Peyer's patch (tissue), 4 donors: ENCODE measurements at regions not wholly inside any gene's neighbourhood (a gene's known extent, or its start where the extent isn't known, plus 50 kb on each side); places are given as distances from the start of the nearest gene placed in this dataset.

Experiments used
- DNase-seq, 3 donors: peaks; one replicate each; pipeline ENCODE4 v3.0.0-alpha.2; 2017 to 2019
- H3K27ac ChIP-seq, 4 donors: fragments of 200-600 bp; sonication (generic); one replicate each; pipeline ENCODE4 v1.5.1; 2016 to 2019
- H3K27me3 ChIP-seq, 2 donors: fragments of 200-600 bp; sonication (generic); one replicate each; pipeline ENCODE4 v1.5.1; 2019
- H3K36me3 ChIP-seq, 3 donors: fragments of 200-600 bp; sonication (generic); one replicate each; pipeline ENCODE4 v1.5.1; 2016 to 2019
- H3K4me1 ChIP-seq, 4 donors: fragments of 200-600 bp; sonication (generic); one replicate each; pipeline ENCODE4 v1.5.1; 2016 to 2019
- H3K4me3 ChIP-seq, 4 donors: fragments of 200-600 bp; sonication (generic); 1 replicate in 3 of 4; 2 replicates in 1 of 4; pipeline ENCODE4 v1.5.1; 2016 to 2019; ENCODE audit warnings: mild to moderate bottlenecking in 1 of 4
- H3K9me3 ChIP-seq, 4 donors: fragments of 200-600 bp; sonication (generic); one replicate each; pipeline ENCODE4 v1.5.1; 2016 to 2019; ENCODE audit warnings: mild to moderate bottlenecking in 1 of 4
- CTCF ChIP-seq, 6 experiments: fragments of 450-650 bp in 4 of 6; fragments of 200-600 bp in 2 of 6; sonication (generic) in 1 of 6; IDR thresholded peaks; one replicate each; pipeline ENCODE4 v1.5.1; 2017 to 2019; ENCODE audit warnings: antibody characterized with exemption in 6 of 6, mild to moderate bottlenecking in 3 of 6, moderate library complexity in 1 of 6
- POLR2A ChIP-seq, 2 donors: fragments of 450-650 bp; IDR thresholded peaks; one replicate each; pipeline ENCODE4 v1.5.1; 2017; ENCODE audit warnings: antibody characterized with exemption in 2 of 2, mild to moderate bottlenecking in 2 of 2, moderate library complexity in 2 of 2
- small RNA-seq, 2 donors: library from RNA; depleted of rRNA; stranded (forward); fragments of <200 nt; gene quantifications; one replicate each; pipeline ENCODE3, GENCODE V24; 2016

- peak; percentile 70 to 94 (median 80) for TF ChIP-seq CTCF (IDR thresholded peaks at IDR 0.05)
- TF ChIP-seq POLR2A (IDR thresholded peaks at IDR 0.05): no peak
- DNase-seq: peak in 2 of 3 donors; percentile 49 to 56
- Histone ChIP-seq H3K4me1 (no peaks in the 10 kb centered on the region), H3K27ac (no peak overlapping the region), H3K36me3 (no peaks in the 10 kb centered on the region), H3K9me3 (peaks cover 0 to 3% (median 0%) of the 10 kb centered on the region in 4 donors), H3K27me3 (no peaks in the 10 kb centered on the region), H3K4me3 (no peak overlapping the region)
These were observed 68.7 kb upstream of the LRIF1 start for GRCh38 chr1:111032295-111032897.

- H3K36me3 ChIP-seq: no peaks in the 10 kb centered on the region
- no peaks in the 10 kb centered on the region for H3K27me3 ChIP-seq
- no peak overlapping the region for H3K4me3 ChIP-seq
- DNase-seq: peak in 2 of 3 donors; percentile 66 to 80
- no peak overlapping the region for H3K27ac ChIP-seq
- H3K4me1 ChIP-seq: no peaks in the 10 kb centered on the region
- TF ChIP-seq POLR2A (IDR thresholded peaks at IDR 0.05): no peak
- peak; percentile 68 to 88 (median 76) for TF ChIP-seq CTCF (IDR thresholded peaks at IDR 0.05)
- no peaks in the 10 kb centered on the region for H3K9me3 ChIP-seq
These were observed 66.9 kb upstream of the LRIF1 start for GRCh38 chr1:111030590-111030989.

GRCh38 chr1:111025109-111025508, 61.4 kb upstream of the LRIF1 start:
- DNase-seq: no peak
- Histone ChIP-seq H3K9me3 (no peaks in the 10 kb centered on the region), H3K36me3 (no peaks in the 10 kb centered on the region), H3K27ac (no peak overlapping the region), H3K4me1 (no peaks in the 10 kb centered on the region), H3K4me3 (no peak overlapping the region), H3K27me3 (no peaks in the 10 kb centered on the region)
- TF ChIP-seq CTCF (IDR thresholded peaks at IDR 0.05) (no peak), POLR2A (IDR thresholded peaks at IDR 0.05) (no peak)

- no peak for TF ChIP-seq POLR2A (IDR thresholded peaks at IDR 0.05)
- no peak for TF ChIP-seq CTCF (IDR thresholded peaks at IDR 0.05)
- H3K36me3 ChIP-seq: no peaks in the 10 kb centered on the region
- H3K9me3 ChIP-seq: no peaks in the 10 kb centered on the region
- H3K4me3 ChIP-seq: no peak overlapping the region
- DNase-seq: no peak
- no peaks in the 10 kb centered on the region for H3K4me1 ChIP-seq
- no peak overlapping the region for H3K27ac ChIP-seq
- H3K27me3 ChIP-seq: no peaks in the 10 kb centered on the region
These were observed 51.5 kb upstream of the LRIF1 start for GRCh38 chr1:111015222-111015621.

Small RNA genes in the stretch of these regions (small RNA-seq; reads per million reads assigned to genes)
- 0 reads per million in 2 donors for gene RNA5SP54
